ENCODE measurements at regions not wholly inside any gene's neighbourhood (a gene's known extent, or its start where the extent isn't known, plus 50 kb on each side); places are given as distances from the start of the nearest gene placed in this dataset.

GRCh38 chr20:58086763-58087561, 141.5 kb downstream of the ANKRD60 start:
- peak; percentile 24 to 52 (median 48) for DNase-seq
- Histone ChIP-seq H3K9me3 (ENCODE audit: control extremely low read depth in 1 of 5, control insufficient read depth in 4 of 5, insufficient read depth in 2 of 5, low read depth in 1 of 5, low read length in 4 of 5) (no peaks in the 10 kb centered on the region), H3K36me3 (ENCODE audit: control insufficient read depth in 4 of 4, insufficient read depth in 4 of 4, low read length in 3 of 4) (no peaks in the 10 kb centered on the region), H3K27ac (ENCODE audit: insufficient read depth in 1 of 2, low read depth in 1 of 2, low read length in 2 of 2, poor library complexity in 1 of 2, severe bottlenecking in 2 of 2) (no peak overlapping the region), H3K4me3 (ENCODE audit: control insufficient read depth in 1 of 7, extremely low read depth in 1 of 7, insufficient read depth in 4 of 7, low read depth in 2 of 7, low read length in 6 of 7) (no peak overlapping the region), H3K27me3 (replicated peaks in 2 of 5; ENCODE audit: control insufficient read depth in 4 of 5, insufficient read depth in 5 of 5, low read length in 4 of 5) (peaks cover 0 to 4% (median 2%) of the 10 kb centered on the region in 5 experiments), H3K4me1 (ENCODE audit: control extremely low read depth in 1 of 4, control insufficient read depth in 4 of 4, insufficient read depth in 4 of 4, low read length in 3 of 4) (no peaks in the 10 kb centered on the region)
- ChIA-PET POLR2A (no interaction called here), CTCF (interaction anchor here (0.7 to 3.4 kb wide), 20 partner anchors 9 to 496 kb away, joined by 3 to 24 read pairs (median 4); no protein-coding TSS in a partner anchor)
- WGBS (ENCODE audit: insufficient coverage) = 82% methylated on average over 11 of the region's 13 CpGs

GRCh38 chr20:58084966-58085365, 143.5 kb downstream of the ANKRD60 start:
- POLR2A ChIA-PET = no interaction called here
- DNase-seq = no peak
- no peaks in the 10 kb centered on the region for H3K36me3 ChIP-seq (ENCODE audit: control insufficient read depth in 4 of 4, insufficient read depth in 4 of 4, low read length in 3 of 4)
- no peaks in the 10 kb centered on the region for H3K4me1 ChIP-seq (ENCODE audit: control extremely low read depth in 1 of 4, control insufficient read depth in 4 of 4, insufficient read depth in 4 of 4, low read length in 3 of 4)
- H3K27me3 ChIP-seq (replicated peaks in 2 of 5; ENCODE audit: control insufficient read depth in 4 of 5, insufficient read depth in 5 of 5, low read length in 4 of 5) = peaks cover 0 to 2% (median 0%) of the 10 kb centered on the region in 5 experiments
- no peak overlapping the region for H3K27ac ChIP-seq (ENCODE audit: insufficient read depth in 1 of 2, low read depth in 1 of 2, low read length in 2 of 2, poor library complexity in 1 of 2, severe bottlenecking in 2 of 2)
- CTCF ChIA-PET = interaction anchor here (1.7 to 3.4 kb wide), 2 partner anchors 403 to 487 kb away, joined by 3 to 24 read pairs; no protein-coding TSS in a partner anchor
- no peak overlapping the region for H3K4me3 ChIP-seq (ENCODE audit: control insufficient read depth in 1 of 7, extremely low read depth in 1 of 7, insufficient read depth in 4 of 7, low read depth in 2 of 7, low read length in 6 of 7)
- no peaks in the 10 kb centered on the region for H3K9me3 ChIP-seq (ENCODE audit: control extremely low read depth in 1 of 5, control insufficient read depth in 4 of 5, insufficient read depth in 2 of 5, low read depth in 1 of 5, low read length in 4 of 5)
- WGBS (ENCODE audit: insufficient coverage) = 93% methylated on average over 3 of the region's 6 CpGs

GRCh38 chr20:58084566-58084965, 143.9 kb downstream of the ANKRD60 start:
- H3K9me3 ChIP-seq (ENCODE audit: control extremely low read depth in 1 of 5, control insufficient read depth in 4 of 5, insufficient read depth in 2 of 5, low read depth in 1 of 5, low read length in 4 of 5) = no peaks in the 10 kb centered on the region
- ChIA-PET CTCF (interaction anchor here (1.0 kb wide), 1 partner anchor 10 kb away, joined by 3 read pairs; no protein-coding TSS in a partner anchor), POLR2A (no interaction called here)
- no peak overlapping the region for H3K4me3 ChIP-seq (ENCODE audit: control insufficient read depth in 1 of 7, extremely low read depth in 1 of 7, insufficient read depth in 4 of 7, low read depth in 2 of 7, low read length in 6 of 7)
- no peak for DNase-seq
- peaks cover 0 to 2% (median 0%) of the 10 kb centered on the region in 5 experiments for H3K27me3 ChIP-seq (replicated peaks in 2 of 5; ENCODE audit: control insufficient read depth in 4 of 5, insufficient read depth in 5 of 5, low read length in 4 of 5)
- no peak overlapping the region for H3K27ac ChIP-seq (ENCODE audit: insufficient read depth in 1 of 2, low read depth in 1 of 2, low read length in 2 of 2, poor library complexity in 1 of 2, severe bottlenecking in 2 of 2)
- H3K36me3 ChIP-seq (ENCODE audit: control insufficient read depth in 4 of 4, insufficient read depth in 4 of 4, low read length in 3 of 4) = no peaks in the 10 kb centered on the region
- 98% methylated on average over 7 of the region's 7 CpGs for WGBS (ENCODE audit: insufficient coverage)
- H3K4me1 ChIP-seq (ENCODE audit: control extremely low read depth in 1 of 4, control insufficient read depth in 4 of 4, insufficient read depth in 4 of 4, low read length in 3 of 4) = no peaks in the 10 kb centered on the region

GRCh38 chr20:58081846-58082245, 146.6 kb downstream of the ANKRD60 start:
- CTCF ChIA-PET = no interaction called here
- Histone ChIP-seq H3K4me1 (ENCODE audit: control extremely low read depth in 1 of 4, control insufficient read depth in 4 of 4, insufficient read depth in 4 of 4, low read length in 3 of 4) (peaks cover 0 to 3% (median 0%) of the 10 kb centered on the region in 4 experiments), H3K36me3 (ENCODE audit: control insufficient read depth in 4 of 4, insufficient read depth in 4 of 4, low read length in 3 of 4) (no peaks in the 10 kb centered on the region), H3K9me3 (ENCODE audit: control extremely low read depth in 1 of 5, control insufficient read depth in 4 of 5, insufficient read depth in 2 of 5, low read depth in 1 of 5, low read length in 4 of 5) (no peaks in the 10 kb centered on the region), H3K27me3 (replicated peaks in 2 of 5; ENCODE audit: control insufficient read depth in 4 of 5, insufficient read depth in 5 of 5, low read length in 4 of 5) (peaks cover 0 to 2% (median 0%) of the 10 kb centered on the region in 5 experiments), H3K4me3 (ENCODE audit: control insufficient read depth in 1 of 7, extremely low read depth in 1 of 7, insufficient read depth in 4 of 7, low read depth in 2 of 7, low read length in 6 of 7) (no peak overlapping the region), H3K27ac (ENCODE audit: insufficient read depth in 1 of 2, low read depth in 1 of 2, low read length in 2 of 2, poor library complexity in 1 of 2, severe bottlenecking in 2 of 2) (no peak overlapping the region)
- WGBS (ENCODE audit: insufficient coverage) = 60% methylated on average over 1 of the region's 1 CpG
- DNase-seq = no peak
- POLR2A ChIA-PET = no interaction called here

GRCh38 chr20:58078741-58079522, 149.5 kb downstream of the ANKRD60 start:
- DNase-seq = no peak
- H3K36me3 ChIP-seq (ENCODE audit: control insufficient read depth in 4 of 4, insufficient read depth in 4 of 4, low read length in 3 of 4) = no peaks in the 10 kb centered on the region
- ChIA-PET POLR2A (no interaction called here), CTCF (no interaction called here)
- no peaks in the 10 kb centered on the region for H3K9me3 ChIP-seq (ENCODE audit: control extremely low read depth in 1 of 5, control insufficient read depth in 4 of 5, insufficient read depth in 2 of 5, low read depth in 1 of 5, low read length in 4 of 5)
- no peak overlapping the region for H3K27ac ChIP-seq (ENCODE audit: insufficient read depth in 1 of 2, low read depth in 1 of 2, low read length in 2 of 2, poor library complexity in 1 of 2, severe bottlenecking in 2 of 2)
- H3K4me3 ChIP-seq (ENCODE audit: control insufficient read depth in 1 of 7, extremely low read depth in 1 of 7, insufficient read depth in 4 of 7, low read depth in 2 of 7, low read length in 6 of 7) = no peak overlapping the region
- peaks cover 0 to 2% (median 0%) of the 10 kb centered on the region in 5 experiments for H3K27me3 ChIP-seq (replicated peaks in 2 of 5; ENCODE audit: control insufficient read depth in 4 of 5, insufficient read depth in 5 of 5, low read length in 4 of 5)
- WGBS (ENCODE audit: insufficient coverage) = 81% methylated on average over 3 of the region's 7 CpGs
- H3K4me1 ChIP-seq (ENCODE audit: control extremely low read depth in 1 of 4, control insufficient read depth in 4 of 4, insufficient read depth in 4 of 4, low read length in 3 of 4) = peaks cover 0 to 14% (median 6%) of the 10 kb centered on the region in 4 experiments

GRCh38 chr20:58077282-58077681, 151.2 kb downstream of the ANKRD60 start:
- WGBS (ENCODE audit: insufficient coverage) = 98% methylated on average over 6 of the region's 6 CpGs
- ChIA-PET CTCF (no interaction called here), POLR2A (no interaction called here)
- H3K27ac ChIP-seq (ENCODE audit: insufficient read depth in 1 of 2, low read depth in 1 of 2, low read length in 2 of 2, poor library complexity in 1 of 2, severe bottlenecking in 2 of 2) = no peak overlapping the region
- peaks cover 0 to 2% (median 0%) of the 10 kb centered on the region in 5 experiments for H3K27me3 ChIP-seq (replicated peaks in 2 of 5; ENCODE audit: control insufficient read depth in 4 of 5, insufficient read depth in 5 of 5, low read length in 4 of 5)
- no peaks in the 10 kb centered on the region for H3K9me3 ChIP-seq (ENCODE audit: control extremely low read depth in 1 of 5, control insufficient read depth in 4 of 5, insufficient read depth in 2 of 5, low read depth in 1 of 5, low read length in 4 of 5)
- no peaks in the 10 kb centered on the region for H3K36me3 ChIP-seq (ENCODE audit: control insufficient read depth in 4 of 4, insufficient read depth in 4 of 4, low read length in 3 of 4)
- H3K4me3 ChIP-seq (ENCODE audit: control insufficient read depth in 1 of 7, extremely low read depth in 1 of 7, insufficient read depth in 4 of 7, low read depth in 2 of 7, low read length in 6 of 7) = no peak overlapping the region
- DNase-seq = no peak
- peaks cover 0 to 14% (median 6%) of the 10 kb centered on the region in 4 experiments for H3K4me1 ChIP-seq (ENCODE audit: control extremely low read depth in 1 of 4, control insufficient read depth in 4 of 4, insufficient read depth in 4 of 4, low read length in 3 of 4)

All from common myeloid progenitor, CD34-positive (primary cell).